Brain microvascular endothelial cell (primary cell): ENCODE measurements at regions not wholly inside any gene's neighbourhood (a gene's known extent, or its start where the extent isn't known, plus 50 kb on each side); places are given as distances from the start of the nearest gene placed in this dataset.

Experiments
- DNase-seq: peaks from one replicate; pipeline ENCODE4 v3.0.0-alpha.2; 2020
- H3K27ac ChIP-seq: fragments of 250-450 bp; sonication (Bioruptor Pico); 2 replicates; pipeline ENCODE4 v1.5.1; 2020; ENCODE audit warnings: mild to moderate bottlenecking, moderate library complexity
- H3K27me3 ChIP-seq: fragments of 250-450 bp; sonication (Bioruptor Pico); replicated peaks from 2 replicates; pipeline ENCODE4 v1.5.1; 2020; ENCODE audit warnings: mild to moderate bottlenecking
- H3K36me3 ChIP-seq: fragments of 250-450 bp; sonication (Bioruptor Pico); replicated peaks from 2 replicates; pipeline ENCODE4 v1.5.1; 2020; ENCODE audit warnings: mild to moderate bottlenecking
- H3K4me3 ChIP-seq: 2 replicates; pipeline ENCODE4 v1.5.1; 2011; ENCODE audit warnings: low read depth, mild to moderate bottlenecking, control low read depth, low read length, moderate library complexity
- CTCF ChIP-seq: IDR thresholded peaks from 2 replicates; pipeline ENCODE4 v1.5.1; 2011; ENCODE audit warnings: low read depth, mild to moderate bottlenecking, moderate library complexity, low read length, control low read depth, inconsistent platforms; ENCODE audit errors: missing control alignments
- in situ Hi-C: cut with HindIII; loops from 2 replicates; pipeline ENCODE4 v1.10.0; 2017; ENCODE audit warnings: low sequenced_read_pairs, low pct_ligation_motif_present

- DNase-seq, result peak; percentile 36
- H3K27me3 ChIP-seq, result no peaks in the 10 kb centered on the region
- in situ Hi-C loops, result no loop called here
- TF ChIP-seq CTCF, result peak; percentile 96
- H3K36me3 ChIP-seq, result no peaks in the 10 kb centered on the region
- no peak overlapping the region for H3K4me3 ChIP-seq
- no peak overlapping the region for H3K27ac ChIP-seq
These were observed 141.5 kb downstream of the ANKRD60 start for GRCh38 chr20:58086763-58087561.

GRCh38 chr20:58084966-58085365 lies 143.5 kb downstream of the ANKRD60 start:
- in situ Hi-C loops, result no loop called here
- Histone ChIP-seq H3K27me3 (no peaks in the 10 kb centered on the region), H3K4me3 (no peak overlapping the region), H3K27ac (no peak overlapping the region), H3K36me3 (no peaks in the 10 kb centered on the region)
- no peak for TF ChIP-seq CTCF
- DNase-seq, result no peak

GRCh38 chr20:58084566-58084965 lies 143.9 kb downstream of the ANKRD60 start:
- Histone ChIP-seq H3K4me3 (no peak overlapping the region), H3K27me3 (no peaks in the 10 kb centered on the region), H3K36me3 (no peaks in the 10 kb centered on the region), H3K27ac (no peak overlapping the region)
- no peak for TF ChIP-seq CTCF
- no peak for DNase-seq
- in situ Hi-C loops, result no loop called here

- no peaks in the 10 kb centered on the region for H3K27me3 ChIP-seq
- DNase-seq, result no peak
- TF ChIP-seq CTCF, result no peak
- in situ Hi-C loops, result no loop called here
- no peak overlapping the region for H3K27ac ChIP-seq
- H3K36me3 ChIP-seq, result no peaks in the 10 kb centered on the region
- H3K4me3 ChIP-seq, result no peak overlapping the region
These were observed 146.6 kb downstream of the ANKRD60 start for GRCh38 chr20:58081846-58082245.

GRCh38 chr20:58078741-58079522 lies 149.5 kb downstream of the ANKRD60 start:
- Histone ChIP-seq H3K4me3 (no peak overlapping the region), H3K27me3 (no peaks in the 10 kb centered on the region), H3K36me3 (no peaks in the 10 kb centered on the region), H3K27ac (no peak overlapping the region)
- peak; percentile 46 for DNase-seq
- in situ Hi-C loops, result no loop called here
- no peak for TF ChIP-seq CTCF
